ENCODE measurements at regions not wholly inside any gene's neighbourhood (a gene's known extent, or its start where the extent isn't known, plus 50 kb on each side); places are given as distances from the start of the nearest gene placed in this dataset.

- no peak for DNase-seq (ENCODE audit: low spot score)
These were observed 109.5 kb upstream of the TMC3 start for GRCh38 chr15:81483496-81483895.

- no peak for DNase-seq (ENCODE audit: low spot score)
These were observed 107.3 kb upstream of the TMC3 start for GRCh38 chr15:81481346-81481745.

DNA sequence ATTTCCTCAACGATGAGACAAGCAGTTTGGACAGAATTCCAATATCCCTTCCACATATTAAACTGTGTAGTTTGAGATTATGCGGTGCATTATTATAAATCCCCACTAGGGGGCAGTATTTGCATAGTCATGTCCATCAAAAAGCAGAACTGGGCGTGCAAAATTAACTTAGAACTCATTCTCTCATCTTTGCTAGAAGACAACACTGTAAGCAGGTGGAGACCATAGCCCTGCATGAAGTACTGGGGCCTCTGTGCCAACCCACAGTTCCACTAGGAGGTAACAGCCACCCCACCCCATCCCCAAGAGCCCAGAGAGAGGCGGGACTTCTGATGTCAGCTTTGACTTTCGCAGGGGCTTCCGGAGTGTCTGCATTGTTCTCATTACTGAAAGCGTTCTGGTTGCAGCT, 106.6 kb upstream of the TMC3 start:
- DNase-seq (ENCODE audit: low spot score): peak; percentile 57

GRCh38 chr15:81478354-81478753, 104.3 kb upstream of the TMC3 start:
- DNase-seq (ENCODE audit: low spot score): no peak

GRCh38 chr15:81475926-81476325, 101.9 kb upstream of the TMC3 start:
- no peak for DNase-seq (ENCODE audit: low spot score)

DNA sequence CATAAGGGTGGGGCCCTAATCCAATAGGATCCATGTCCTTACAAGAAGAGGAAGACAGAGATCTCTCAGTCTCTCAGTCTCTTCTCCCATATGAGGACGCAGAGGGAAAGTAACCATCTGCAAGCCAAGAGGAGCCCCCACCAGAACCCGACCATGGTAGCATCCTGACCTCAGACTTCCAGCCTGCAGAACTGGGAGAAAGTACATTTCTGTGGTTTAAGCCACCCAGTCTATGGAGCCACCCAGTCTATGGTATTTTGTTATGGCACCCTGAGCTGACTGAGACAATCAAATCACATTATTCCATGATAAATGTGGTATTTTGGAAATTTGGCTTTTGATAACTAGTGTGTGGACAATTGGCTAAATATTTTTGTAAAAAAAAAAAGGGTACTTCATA, 101.5 kb upstream of the TMC3 start:
- no peak for DNase-seq (ENCODE audit: low spot score)

- no peak for DNase-seq (ENCODE audit: low spot score)
These were observed 99.9 kb upstream of the TMC3 start for GRCh38 chr15:81473946-81474345.

GRCh38 chr15:81473177-81473576, 99.2 kb upstream of the TMC3 start:
- no peak for DNase-seq (ENCODE audit: low spot score)

DNA sequence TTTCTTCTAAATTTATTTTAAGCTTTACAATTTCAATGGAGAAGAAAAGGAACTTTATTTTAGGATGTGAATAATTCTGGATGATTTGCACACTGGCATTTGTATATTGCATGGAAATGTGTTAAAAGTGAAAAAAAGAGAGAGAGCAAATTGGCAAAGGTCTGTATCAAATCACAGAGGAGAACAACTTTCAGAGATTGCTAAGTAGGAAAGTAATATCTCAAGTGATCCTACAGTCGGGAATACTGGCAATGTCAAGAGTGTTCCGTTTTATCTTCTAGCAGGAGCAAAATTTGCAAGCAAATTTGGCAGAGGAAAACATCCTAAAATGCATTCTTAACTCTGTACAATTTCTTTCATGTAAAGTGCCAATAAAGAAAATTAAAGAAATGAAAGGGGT, 97.1 kb upstream of the TMC3 start:
- DNase-seq (ENCODE audit: low spot score): no peak

DNA sequence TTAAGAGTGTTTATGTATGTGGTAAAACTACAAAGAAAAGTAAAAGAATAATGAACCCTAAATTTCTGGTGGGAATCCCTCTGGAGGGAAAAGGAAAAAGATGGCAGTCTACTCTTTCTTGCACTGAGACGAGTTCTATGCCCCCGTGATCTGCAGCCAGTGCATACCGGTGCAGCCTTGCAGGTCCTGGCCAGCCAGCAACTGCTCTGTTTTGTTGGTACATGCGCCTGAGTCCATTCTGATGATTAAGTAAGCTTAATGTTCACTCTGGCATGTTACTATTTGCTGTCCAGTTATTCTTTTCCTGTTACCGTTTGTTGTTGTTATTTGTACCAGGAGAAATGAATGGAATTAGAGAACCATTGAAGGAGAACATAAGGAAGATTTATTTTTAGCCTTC, 95.1 kb upstream of the TMC3 start:
- DNase-seq (ENCODE audit: low spot score): no peak

- no peak for DNase-seq (ENCODE audit: low spot score)
These were observed 92.7 kb upstream of the TMC3 start for GRCh38 chr15:81466741-81467140.

DNA sequence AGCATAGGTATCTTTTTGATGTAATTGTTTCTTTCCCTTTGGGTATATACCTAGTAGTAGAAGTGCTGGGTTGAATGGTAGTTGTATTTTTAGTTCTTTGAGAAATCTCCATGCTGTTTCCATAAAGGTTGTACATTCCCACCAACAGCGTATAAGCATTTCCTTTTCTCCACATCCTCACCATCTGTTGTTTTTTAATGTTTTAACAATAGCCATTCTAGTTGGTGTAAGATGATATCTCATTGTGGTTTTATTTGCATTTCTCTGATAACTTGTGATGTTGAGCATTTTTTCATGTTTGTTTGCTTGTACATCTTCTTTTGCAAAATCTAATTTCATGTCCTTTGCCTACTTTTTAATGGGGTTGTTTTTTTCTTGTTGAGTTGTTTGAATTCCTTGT, 80.0 kb upstream of the TMC3 start:
- no peak for DNase-seq (ENCODE audit: low spot score)

- DNase-seq (ENCODE audit: low spot score): no peak
These were observed 76.7 kb upstream of the TMC3 start for GRCh38 chr15:81450721-81451120.

GRCh38 chr15:81449836-81450474, 75.9 kb upstream of the TMC3 start:
- no peak for DNase-seq (ENCODE audit: low spot score)

GRCh38 chr15:81443040-81443820, 69.2 kb upstream of the TMC3 start:
- no peak for DNase-seq (ENCODE audit: low spot score)

- no peak for DNase-seq (ENCODE audit: low spot score)
These were observed 68.4 kb upstream of the TMC3 start for GRCh38 chr15:81442454-81442853.

GRCh38 chr15:81434851-81435250, 60.8 kb upstream of the TMC3 start:
- DNase-seq (ENCODE audit: low spot score): no peak

- no peak for DNase-seq (ENCODE audit: low spot score)
These were observed 59.4 kb upstream of the TMC3 start for GRCh38 chr15:81433462-81433861.

DNA sequence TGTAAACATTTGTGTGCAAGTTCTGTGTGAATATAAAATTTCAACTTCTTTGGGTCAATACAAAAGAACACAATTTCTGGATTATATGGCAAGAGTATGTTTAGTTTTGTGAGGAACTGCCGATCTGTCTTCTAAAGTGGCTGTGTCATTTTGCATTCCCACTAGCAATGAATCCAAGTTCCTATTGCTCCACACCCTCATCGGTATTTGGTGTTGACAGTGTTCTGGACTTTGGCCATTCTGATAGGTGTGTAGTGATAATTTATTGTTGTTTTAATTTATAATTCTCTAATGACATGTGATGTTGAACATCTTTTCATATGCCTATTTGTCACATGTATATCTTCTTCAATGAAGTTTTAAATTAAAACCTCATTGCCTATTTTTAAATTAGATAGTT, 58.2 kb upstream of the TMC3 start:
- DNase-seq (ENCODE audit: low spot score): no peak

GRCh38 chr15:81427176-81427575, 53.2 kb upstream of the TMC3 start:
- no peak for DNase-seq (ENCODE audit: low spot score)

- DNase-seq (ENCODE audit: low spot score): no peak
These were observed 51.9 kb upstream of the TMC3 start for GRCh38 chr15:81425905-81426304.
